GM10266 (cell line): ENCODE measurements at regions not wholly inside any gene's neighbourhood (a gene's known extent, or its start where the extent isn't known, plus 50 kb on each side); places are given as distances from the start of the nearest gene placed in this dataset.

ENCODE experiments used
- DNase-seq: peaks from one replicate; pipeline ENCODE4 v3.0.0; 2012; ENCODE audit errors: extremely low spot score
- CTCF ChIP-seq: IDR thresholded peaks from 2 replicates; pipeline ENCODE4 v1.5.1; 2012; ENCODE audit warnings: mild to moderate bottlenecking, low read depth; ENCODE audit not compliant: control insufficient read depth, insufficient read depth; ENCODE audit errors: missing control alignments

GRCh38 chr1:118339400-118340124 is 154.5 kb upstream of the SPAG17 start:
- TF ChIP-seq CTCF, result no peak
- no peak for DNase-seq

GRCh38 chr1:118338936-118339335 is 153.9 kb upstream of the SPAG17 start:
- no peak for TF ChIP-seq CTCF
- no peak for DNase-seq

- no peak for TF ChIP-seq CTCF
- DNase-seq, result no peak
These were observed 152.3 kb upstream of the SPAG17 start for GRCh38 chr1:118337346-118337745.

GRCh38 chr1:118335331-118335732 is 150.3 kb upstream of the SPAG17 start:
- peak; percentile 22 for DNase-seq
- no peak for TF ChIP-seq CTCF

GRCh38 chr1:118334506-118334905 is 149.5 kb upstream of the SPAG17 start:
- TF ChIP-seq CTCF, result no peak
- no peak for DNase-seq

GRCh38 chr1:118333601-118334210 is 148.7 kb upstream of the SPAG17 start:
- no peak for TF ChIP-seq CTCF
- DNase-seq, result no peak

- TF ChIP-seq CTCF, result no peak
- no peak for DNase-seq
These were observed 142.1 kb upstream of the SPAG17 start for GRCh38 chr1:118326960-118327629.
